ENCODE measurements at regions not wholly inside any gene's neighbourhood (a gene's known extent, or its start where the extent isn't known, plus 50 kb on each side); places are given as distances from the start of the nearest gene placed in this dataset. TPM values are rescaled to one million over a fixed set of nuclear protein-coding genes. Genes with fewer than 3 reads are reported as not detected.
"Not testable (repeated sequence)": the region's sequence is repeated elsewhere in the genome, so short reads cannot be mapped to it uniquely, and the experiment has no call there.

GRCh38 chr10:38451306-38451967 lies 357.3 kb downstream of the ZNF37A start:
- DNase-seq (ENCODE audit: low read depth in 1 of 2, low spot score in 2 of 2); H3K36me3 ChIP-seq (ENCODE audit: control insufficient read depth in 2 of 4, insufficient read depth in 4 of 4, low read length in 3 of 4); H2AK5ac ChIP-seq (ENCODE audit: low read depth, low read length); H3K23ac ChIP-seq (ENCODE audit: insufficient read length); H2BK20ac ChIP-seq (ENCODE audit: low read length); H3K56ac ChIP-seq (replicated peaks; ENCODE audit: insufficient read length, low read depth, low read length); CTCF ChIA-PET (ENCODE audit: partially characterized antibody); FAIRE-seq; H3K18ac ChIP-seq (ENCODE audit: extremely low read depth, low read length); H3K4me1 ChIP-seq (replicated peaks in 1 of 4; ENCODE audit: control insufficient read depth in 3 of 4, insufficient read depth in 4 of 4, low read length in 3 of 4); H3K79me1 ChIP-seq (ENCODE audit: low read depth, low read length); H2BK15ac ChIP-seq (ENCODE audit: low read length); H3K23me2 ChIP-seq (ENCODE audit: low read depth, low read length); H3K4me3 ChIP-seq (ENCODE audit: extremely low read depth in 1 of 4, insufficient read depth in 2 of 4, low read depth in 3 of 4, low read length in 4 of 4); H4K5ac ChIP-seq (ENCODE audit: insufficient read length, low read depth, low read length); H2AFZ ChIP-seq (ENCODE audit: low read length); H3K14ac ChIP-seq (ENCODE audit: insufficient read length); H3K79me2 ChIP-seq (ENCODE audit: control insufficient read depth in 1 of 2, insufficient read depth in 2 of 2, low read length in 2 of 2); H3K27me3 ChIP-seq (replicated peaks in 1 of 4; ENCODE audit: control insufficient read depth in 3 of 4, extremely low read depth in 1 of 4, insufficient read depth in 3 of 4, low read length in 3 of 4); H3K4ac ChIP-seq (replicated peaks; ENCODE audit: insufficient read length, low read depth, low read length); H4K8ac ChIP-seq (ENCODE audit: extremely low read depth, insufficient read depth, low read length); H3K4me2 ChIP-seq (ENCODE audit: insufficient read depth in 1 of 2, low read depth in 2 of 2, low read length in 2 of 2); H3K9ac ChIP-seq (replicated peaks in 1 of 4; ENCODE audit: extremely low read depth in 1 of 4, low read depth in 3 of 4, low read length in 3 of 4); H4K91ac ChIP-seq (replicated peaks; ENCODE audit: insufficient read length, low read length); POLR2A ChIA-PET (ENCODE audit: partially characterized antibody); H3K27ac ChIP-seq (ENCODE audit: low read depth, low read length); H4K20me1 ChIP-seq (replicated peaks in 1 of 2; ENCODE audit: control insufficient read depth in 1 of 2, insufficient read depth in 2 of 2, low read length in 2 of 2); H2BK12ac ChIP-seq (ENCODE audit: low read depth, low read length); H2BK120ac ChIP-seq (replicated peaks; ENCODE audit: low read depth, low read length); H2BK5ac ChIP-seq (ENCODE audit: low read depth, low read length): not testable (repeated sequence)
- 92% methylated on average over 17 of the region's 28 CpGs; no CpG with 5 or more reads in 1 of the 2 experiments for WGBS, 2 experiments (ENCODE audit: extremely low coverage in 1 of 2, insufficient coverage in 1 of 2, insufficient read length in 1 of 2, insufficient replicate concordance in 2 of 2, low coverage in 1 of 2, low lambda C conversion rate in 2 of 2, missing lambda C conversion rate in 1 of 2)
- peaks cover 6 to 75% of the 10 kb centered on the region in 2 experiments; a peak in 3 of 4 replicates for H3K9me3 ChIP-seq (ENCODE audit: insufficient read depth in 2 of 2, low read depth in 1 of 2, low read length in 1 of 2)

Small RNA genes lying in the stretch of these regions (small RNA-seq; reads per million reads assigned to genes)
- gene AL117339.3 (ENCODE audit: insufficient read depth) (not detected), gene RNU6-1118P (ENCODE audit: insufficient read depth) (not detected)
